Suprapubic skin (tissue), 4 donors: ENCODE measurements at regions not wholly inside any gene's neighbourhood (a gene's known extent, or its start where the extent isn't known, plus 50 kb on each side); places are given as distances from the start of the nearest gene placed in this dataset.

Experiments
- DNase-seq, 2 donors: peaks; one replicate each; pipeline ENCODE4 v3.0.0-alpha.2; 2019; ENCODE audit warnings: low spot score in 2 of 2
- H3K27ac ChIP-seq: fragments of 200-600 bp; sonication (generic); one replicate; pipeline ENCODE4 v1.5.1; 2019
- H3K27me3 ChIP-seq: fragments of 200-600 bp; sonication (generic); one replicate; pipeline ENCODE4 v1.5.1; 2019
- H3K36me3 ChIP-seq: fragments of 200-600 bp; sonication (generic); one replicate; pipeline ENCODE4 v1.5.1; 2019
- H3K4me1 ChIP-seq: fragments of 200-600 bp; sonication (generic); one replicate; pipeline ENCODE4 v1.5.1; 2019
- H3K4me3 ChIP-seq: fragments of 200-600 bp; sonication (generic); one replicate; pipeline ENCODE4 v1.5.1; 2019; ENCODE audit warnings: mild to moderate bottlenecking
- H3K9me3 ChIP-seq: fragments of 200-600 bp; sonication (generic); one replicate; pipeline ENCODE4 v1.5.1; 2019
- EP300 ChIP-seq: sonication (generic); formaldehyde crosslinking; IDR thresholded peaks from one replicate; pipeline ENCODE4 v1.6.1; 2017; ENCODE audit warnings: antibody characterized with exemption
- POLR2A ChIP-seq, 2 donors: fragments of 450-650 bp; IDR thresholded peaks; one replicate each; pipeline ENCODE4 v1.6.1; 2017; ENCODE audit warnings: antibody characterized with exemption in 2 of 2, mild to moderate bottlenecking in 2 of 2, moderate library complexity in 2 of 2
- POLR2AphosphoS5 ChIP-seq, 3 donors: sonication (generic); formaldehyde crosslinking; IDR thresholded peaks; one replicate each; pipeline ENCODE4 v1.6.1; 2017; ENCODE audit warnings: antibody characterized with exemption in 3 of 3
- WGBS: methylation state at CpG from one replicate; pipeline ENCODE4 v1.1.5; 2018; 5-methylcytosine and 5-hydroxymethylcytosine counted together
- TF ChIP-seq, protein P1 (sequence below), 2 donors: fragments of 200-600 bp in 1 of 2; fragments of 450-650 bp in 1 of 2; sonication (generic) in 1 of 2; IDR thresholded peaks; one replicate each; pipeline ENCODE4 v1.5.1; 2016 to 2019; ENCODE audit warnings: antibody characterized with exemption in 2 of 2, mild to moderate bottlenecking in 1 of 2, moderate library complexity in 1 of 2

DNA sequence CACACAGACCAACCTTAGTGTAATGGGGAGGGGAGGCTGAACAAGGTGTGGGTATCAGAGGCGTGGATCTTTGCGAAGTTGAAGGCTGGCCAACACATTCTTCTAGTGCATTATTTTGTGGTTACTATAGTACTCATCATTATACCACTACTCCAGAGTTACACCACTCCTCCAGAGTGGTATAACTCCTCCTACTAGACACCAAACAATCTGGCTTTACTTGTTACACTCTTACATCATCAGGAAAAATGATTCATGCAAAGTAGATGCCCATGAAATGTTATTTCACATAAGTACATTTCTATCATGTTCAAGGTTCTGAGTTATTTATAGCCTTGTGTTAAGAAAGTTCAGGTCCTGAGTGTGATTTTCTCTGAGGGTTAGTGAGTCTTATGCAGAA is 443.1 kb upstream of the OPRM1 start:
- Histone ChIP-seq H3K4me1 (no peaks in the 10 kb centered on the region), H3K36me3 (no peaks in the 10 kb centered on the region), H3K4me3 (no peak overlapping the region), H3K27me3 (no peaks in the 10 kb centered on the region), H3K27ac (no peak overlapping the region), H3K9me3 (no peaks in the 10 kb centered on the region)
- TF ChIP-seq POLR2AphosphoS5 (IDR thresholded peaks at IDR 0.05) (no peak), EP300 (no peak), POLR2A (IDR thresholded peaks at IDR 0.05) (no peak)
- TF ChIP-seq, protein P1, sequence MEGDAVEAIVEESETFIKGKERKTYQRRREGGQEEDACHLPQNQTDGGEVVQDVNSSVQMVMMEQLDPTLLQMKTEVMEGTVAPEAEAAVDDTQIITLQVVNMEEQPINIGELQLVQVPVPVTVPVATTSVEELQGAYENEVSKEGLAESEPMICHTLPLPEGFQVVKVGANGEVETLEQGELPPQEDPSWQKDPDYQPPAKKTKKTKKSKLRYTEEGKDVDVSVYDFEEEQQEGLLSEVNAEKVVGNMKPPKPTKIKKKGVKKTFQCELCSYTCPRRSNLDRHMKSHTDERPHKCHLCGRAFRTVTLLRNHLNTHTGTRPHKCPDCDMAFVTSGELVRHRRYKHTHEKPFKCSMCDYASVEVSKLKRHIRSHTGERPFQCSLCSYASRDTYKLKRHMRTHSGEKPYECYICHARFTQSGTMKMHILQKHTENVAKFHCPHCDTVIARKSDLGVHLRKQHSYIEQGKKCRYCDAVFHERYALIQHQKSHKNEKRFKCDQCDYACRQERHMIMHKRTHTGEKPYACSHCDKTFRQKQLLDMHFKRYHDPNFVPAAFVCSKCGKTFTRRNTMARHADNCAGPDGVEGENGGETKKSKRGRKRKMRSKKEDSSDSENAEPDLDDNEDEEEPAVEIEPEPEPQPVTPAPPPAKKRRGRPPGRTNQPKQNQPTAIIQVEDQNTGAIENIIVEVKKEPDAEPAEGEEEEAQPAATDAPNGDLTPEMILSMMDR (IDR thresholded peaks at IDR 0.05): no peak
- WGBS: 65% methylated on average over 2 of the region's 2 CpGs
- DNase-seq: no peak

DNA sequence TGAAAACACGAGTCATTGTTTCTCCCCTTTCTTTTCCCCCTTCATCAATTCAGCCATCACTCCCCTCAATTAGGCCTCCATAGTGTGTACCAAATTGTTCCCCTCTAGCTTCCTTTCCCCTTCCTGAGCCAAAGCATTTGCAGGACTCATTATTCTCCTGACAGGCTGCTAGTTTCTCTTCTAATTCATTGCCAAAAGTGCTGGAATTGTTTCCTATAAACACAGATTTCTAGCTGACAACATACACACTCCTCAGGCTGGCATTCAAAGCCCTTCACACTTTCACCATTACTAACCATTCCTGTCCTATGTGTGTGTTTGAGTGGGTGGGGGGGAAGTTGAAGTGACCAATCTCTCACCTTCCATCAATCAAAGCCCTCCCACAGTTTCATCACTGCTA is 444.2 kb upstream of the OPRM1 start:
- no peaks in the 10 kb centered on the region for H3K36me3 ChIP-seq
- WGBS: 68% methylated on average over 1 of the region's 1 CpG
- TF ChIP-seq POLR2AphosphoS5 (IDR thresholded peaks at IDR 0.05) (no peak), POLR2A (IDR thresholded peaks at IDR 0.05) (no peak), EP300 (no peak)
- TF ChIP-seq, protein P1 (IDR thresholded peaks at IDR 0.05): no peak
- no peak overlapping the region for H3K27ac ChIP-seq
- no peaks in the 10 kb centered on the region for H3K4me1 ChIP-seq
- no peak overlapping the region for H3K4me3 ChIP-seq
- no peaks in the 10 kb centered on the region for H3K27me3 ChIP-seq
- no peak for DNase-seq
- H3K9me3 ChIP-seq: no peaks in the 10 kb centered on the region

DNA sequence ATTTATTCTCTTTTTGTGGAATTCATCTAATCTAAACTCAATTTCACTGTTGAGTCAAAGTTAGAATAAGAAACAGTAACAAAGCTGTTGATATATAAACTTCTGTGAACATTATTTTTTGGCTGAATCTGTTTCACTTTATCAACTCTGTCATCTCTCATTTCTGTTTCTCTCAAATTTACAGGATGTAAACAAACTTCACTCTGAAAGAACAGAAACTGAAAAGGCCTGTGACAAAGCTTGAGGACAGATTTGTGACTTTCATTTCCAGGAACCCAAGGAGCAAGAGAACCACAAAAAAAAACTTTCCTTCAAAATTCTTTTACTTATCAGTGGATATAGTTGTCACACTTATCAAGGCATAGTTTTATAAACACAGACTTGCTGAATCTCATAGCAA is 447.9 kb upstream of the OPRM1 start:
- Histone ChIP-seq H3K9me3 (no peaks in the 10 kb centered on the region), H3K27ac (no peak overlapping the region), H3K4me3 (no peak overlapping the region), H3K4me1 (no peaks in the 10 kb centered on the region), H3K36me3 (no peaks in the 10 kb centered on the region), H3K27me3 (no peaks in the 10 kb centered on the region)
- TF ChIP-seq POLR2AphosphoS5 (IDR thresholded peaks at IDR 0.05) (no peak), EP300 (no peak), POLR2A (IDR thresholded peaks at IDR 0.05) (no peak)
- TF ChIP-seq, protein P1 (IDR thresholded peaks at IDR 0.05): no peak
- DNase-seq: no peak

DNA sequence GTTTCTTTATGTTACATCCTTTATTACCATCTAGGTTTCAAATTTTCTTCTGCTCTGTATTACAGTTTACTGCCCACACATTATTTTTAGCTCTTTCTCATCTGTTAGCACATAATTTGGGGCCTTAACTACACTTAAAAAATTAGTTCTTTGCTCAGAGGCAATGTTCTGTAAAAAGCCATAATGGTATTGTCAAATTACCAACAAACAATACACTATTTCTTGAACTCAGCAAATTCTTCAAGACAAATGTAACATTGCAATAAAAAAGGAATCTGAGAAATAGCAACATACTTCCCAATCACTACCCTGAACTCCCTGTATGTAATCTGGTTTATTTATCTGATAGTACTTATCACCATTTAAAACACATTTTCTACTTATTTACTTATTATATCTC is 448.6 kb upstream of the OPRM1 start:
- no peak for TF ChIP-seq POLR2A (IDR thresholded peaks at IDR 0.05)
- TF ChIP-seq, protein P1 (IDR thresholded peaks at IDR 0.05): no peak
- TF ChIP-seq POLR2AphosphoS5 (IDR thresholded peaks at IDR 0.05): no peak
- TF ChIP-seq EP300: no peak
- H3K27ac ChIP-seq: no peak overlapping the region
- H3K4me1 ChIP-seq: no peaks in the 10 kb centered on the region
- no peak overlapping the region for H3K4me3 ChIP-seq
- DNase-seq: no peak
- H3K36me3 ChIP-seq: no peaks in the 10 kb centered on the region
- no peaks in the 10 kb centered on the region for H3K9me3 ChIP-seq
- H3K27me3 ChIP-seq: no peaks in the 10 kb centered on the region

DNA sequence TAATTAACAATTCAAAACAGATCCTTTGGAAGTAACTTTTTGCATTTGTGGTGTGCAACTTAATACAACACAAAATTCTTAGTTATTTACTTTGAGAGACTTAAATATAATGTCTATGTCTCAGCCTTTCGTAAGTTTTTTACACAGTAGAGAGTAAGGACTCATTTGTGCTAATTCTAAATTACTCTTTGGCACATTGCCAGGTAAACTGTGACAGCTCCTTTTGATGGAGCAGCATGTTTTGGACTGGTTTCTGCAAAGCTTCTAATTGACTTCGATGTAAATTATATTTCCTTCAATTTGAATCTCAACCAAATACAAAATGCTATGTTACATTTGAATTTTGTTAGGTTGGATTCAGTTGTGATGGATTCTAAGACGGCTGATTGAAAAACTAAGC is 450.7 kb upstream of the OPRM1 start:
- no peaks in the 10 kb centered on the region for H3K9me3 ChIP-seq
- no peak for DNase-seq
- H3K27me3 ChIP-seq: no peaks in the 10 kb centered on the region
- TF ChIP-seq, protein P1 (IDR thresholded peaks at IDR 0.05): no peak
- TF ChIP-seq POLR2A (IDR thresholded peaks at IDR 0.05): no peak
- TF ChIP-seq EP300: no peak
- TF ChIP-seq POLR2AphosphoS5 (IDR thresholded peaks at IDR 0.05): no peak
- no peak overlapping the region for H3K27ac ChIP-seq
- no peaks in the 10 kb centered on the region for H3K4me1 ChIP-seq
- H3K36me3 ChIP-seq: no peaks in the 10 kb centered on the region
- WGBS: 67% methylated on average over 3 of the region's 3 CpGs
- no peak overlapping the region for H3K4me3 ChIP-seq
